Esophagus squamous epithelium (tissue), 5 donors: ENCODE measurements at regions not wholly inside any gene's neighbourhood (a gene's known extent, or its start where the extent isn't known, plus 50 kb on each side); places are given as distances from the start of the nearest gene placed in this dataset.

Experiments
- DNase-seq: peaks from one replicate; lab custom pipeline; 2025; lab: John Stamatoyannopoulos, UW
- H3K27ac ChIP-seq, 4 donors: fragments of 200-600 bp; sonication (generic); one replicate each; pipeline ENCODE4 v1.5.1; 2016 to 2019; ENCODE audit warnings: mild to moderate bottlenecking in 1 of 4
- H3K27me3 ChIP-seq, 4 donors: fragments of 200-600 bp; sonication (generic); 1 replicate in 3 of 4; 2 replicates in 1 of 4; pipeline versions ENCODE4 v1.5.1 to v1.6.0; 2017 to 2021; ENCODE audit warnings: antibody characterized with exemption in 1 of 4
- H3K36me3 ChIP-seq, 3 donors: fragments of 200-600 bp; sonication (generic); one replicate each; pipeline ENCODE4 v1.5.1; 2016 to 2019
- H3K4me1 ChIP-seq, 3 donors: fragments of 200-600 bp; sonication (generic); one replicate each; pipeline ENCODE4 v1.5.1; 2017 to 2019
- H3K4me3 ChIP-seq, 4 donors: fragments of 200-600 bp; sonication (generic); 1 replicate in 3 of 4; 2 replicates in 1 of 4; pipeline ENCODE4 v1.5.1; 2016 to 2019; ENCODE audit warnings: mild to moderate bottlenecking in 2 of 4, moderate library complexity in 1 of 4
- H3K9me3 ChIP-seq, 3 donors: fragments of 200-600 bp; sonication (generic); one replicate each; pipeline ENCODE4 v1.5.1; 2016 to 2019
- POLR2A ChIP-seq, 4 donors: fragments of 450-650 bp; IDR thresholded peaks; one replicate each; pipeline ENCODE4 v1.6.1; 2017; ENCODE audit warnings: antibody characterized with exemption in 4 of 4, mild to moderate bottlenecking in 4 of 4, moderate library complexity in 3 of 4
- WGBS, 2 donors: methylation state at CpG; one replicate each; pipeline ENCODE4 v1.1.5; 2018; 5-methylcytosine and 5-hydroxymethylcytosine counted together
- intact Hi-C: fragments of 100-400 bp; cut with DNase I; formaldehyde crosslinking; loops from one replicate; pipeline ENCODE4 v1.15.0; 2022
- TF ChIP-seq, protein P1 (sequence below), 6 experiments: fragments of 450-650 bp in 4 of 6; fragments of 200-600 bp in 2 of 6; sonication (generic) in 2 of 6; IDR thresholded peaks; one replicate each; pipeline ENCODE4 v1.5.1; 2016 to 2019; ENCODE audit warnings: antibody characterized with exemption in 6 of 6, mild to moderate bottlenecking in 4 of 6, moderate library complexity in 4 of 6
- donor health status: DM: yes; HTN: yes; CAD: no.

DNA sequence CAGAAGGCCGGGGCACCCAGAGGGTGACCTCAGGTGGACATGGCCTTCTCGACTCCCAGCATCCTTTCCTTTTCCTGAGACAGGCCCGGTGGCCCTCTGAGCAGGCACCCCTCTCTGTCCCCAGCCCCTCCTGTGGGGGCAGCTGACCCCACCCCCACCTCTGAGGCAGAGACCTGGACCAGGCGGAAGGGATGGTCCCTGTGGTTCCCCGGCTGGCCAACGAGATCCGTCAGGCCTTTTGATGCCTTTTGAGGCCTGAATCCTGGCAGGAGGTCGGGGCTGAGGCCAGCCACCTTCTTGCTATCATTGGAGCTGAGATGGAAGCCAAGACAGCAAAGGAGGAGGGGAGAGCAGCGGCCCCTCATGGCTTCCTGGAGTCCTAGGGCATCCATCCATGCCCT lies 50.2 kb upstream of the ACTRT2 start:
- no peak for DNase-seq
- Histone ChIP-seq H3K36me3 (no peaks in the 10 kb centered on the region), H3K9me3 (no peaks in the 10 kb centered on the region), H3K27me3 (peaks cover 0 to 92% (median 0%) of the 10 kb centered on the region in 4 donors), H3K4me1 (no peaks in the 10 kb centered on the region), H3K27ac (no peak overlapping the region), H3K4me3 (no peak overlapping the region)
- 100% methylated on average over 1 to 2 of the region's 9 CpGs for WGBS, 2 donors
- no peak for TF ChIP-seq POLR2A (IDR thresholded peaks at IDR 0.05)
- TF ChIP-seq, protein P1, sequence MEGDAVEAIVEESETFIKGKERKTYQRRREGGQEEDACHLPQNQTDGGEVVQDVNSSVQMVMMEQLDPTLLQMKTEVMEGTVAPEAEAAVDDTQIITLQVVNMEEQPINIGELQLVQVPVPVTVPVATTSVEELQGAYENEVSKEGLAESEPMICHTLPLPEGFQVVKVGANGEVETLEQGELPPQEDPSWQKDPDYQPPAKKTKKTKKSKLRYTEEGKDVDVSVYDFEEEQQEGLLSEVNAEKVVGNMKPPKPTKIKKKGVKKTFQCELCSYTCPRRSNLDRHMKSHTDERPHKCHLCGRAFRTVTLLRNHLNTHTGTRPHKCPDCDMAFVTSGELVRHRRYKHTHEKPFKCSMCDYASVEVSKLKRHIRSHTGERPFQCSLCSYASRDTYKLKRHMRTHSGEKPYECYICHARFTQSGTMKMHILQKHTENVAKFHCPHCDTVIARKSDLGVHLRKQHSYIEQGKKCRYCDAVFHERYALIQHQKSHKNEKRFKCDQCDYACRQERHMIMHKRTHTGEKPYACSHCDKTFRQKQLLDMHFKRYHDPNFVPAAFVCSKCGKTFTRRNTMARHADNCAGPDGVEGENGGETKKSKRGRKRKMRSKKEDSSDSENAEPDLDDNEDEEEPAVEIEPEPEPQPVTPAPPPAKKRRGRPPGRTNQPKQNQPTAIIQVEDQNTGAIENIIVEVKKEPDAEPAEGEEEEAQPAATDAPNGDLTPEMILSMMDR (IDR thresholded peaks at IDR 0.05): no peak
- intact Hi-C loops: no loop called here
